ENCODE measurements at regions not wholly inside any gene's neighbourhood (a gene's known extent, or its start where the extent isn't known, plus 50 kb on each side); places are given as distances from the start of the nearest gene placed in this dataset.

DNA sequence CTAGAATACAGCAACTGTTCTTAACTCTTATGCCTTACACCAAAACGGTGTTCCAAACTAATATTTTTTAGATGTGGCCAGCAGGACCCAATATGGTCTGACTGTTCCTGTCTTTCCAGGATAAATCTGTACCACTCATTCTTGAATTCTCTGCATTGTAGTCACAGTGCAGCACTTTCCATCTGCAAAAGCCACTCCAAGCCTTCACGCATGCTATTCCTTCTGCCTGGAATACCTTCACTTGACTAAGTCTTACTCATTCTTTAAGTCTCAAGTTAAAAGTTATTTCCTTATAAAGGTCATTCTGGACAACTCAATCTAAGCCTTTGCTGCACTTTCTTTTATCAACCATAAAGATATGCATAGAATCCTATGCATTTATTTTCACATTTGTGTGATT is 1194.5 kb downstream of the PLA2G4A start:
- TF ChIP-seq EZH2phosphoT487 (IDR thresholded peaks at IDR 0.05; ENCODE audit: insufficient read depth, low read depth) (no peak), EZH2 (IDR thresholded peaks at IDR 0.05; ENCODE audit: insufficient read depth, poor library complexity, severe bottlenecking) (no peak)
